ENCODE measurements at regions not wholly inside any gene's neighbourhood (a gene's known extent, or its start where the extent isn't known, plus 50 kb on each side); places are given as distances from the start of the nearest gene placed in this dataset.
"Not testable (repeated sequence)": the region's sequence is repeated elsewhere in the genome, so short reads cannot be mapped to it uniquely, and the experiment has no call there.

GRCh38 chr16:58792188-58792587 is 58.1 kb upstream of the GOT2 start:
- intact Hi-C loops (cut with micrococcal nuclease; ENCODE audit: unreplicated experiment) = no loop called here
- H4K20me1 ChIP-seq (ENCODE audit: insufficient read depth) = no peaks in the 10 kb centered on the region
- H3K9me2 ChIP-seq (ENCODE audit: insufficient read depth) = no peaks in the 10 kb centered on the region
- CTCF ChIA-PET = no interaction called here
- no peaks in the 10 kb centered on the region for H3F3A ChIP-seq (ENCODE audit: insufficient read depth, low read depth)
- no peaks in the 10 kb centered on the region for H3K9me3 ChIP-seq (ENCODE audit: insufficient read depth, low read depth)
- H3K27me3 ChIP-seq (ENCODE audit: insufficient read depth, low read depth) = peaks cover 78% of the 10 kb centered on the region
- H2AFZ ChIP-seq = no peak overlapping the region
- H3K4me1 ChIP-seq (replicated peaks; ENCODE audit: insufficient read depth) = no peaks in the 10 kb centered on the region
- H3K27ac ChIP-seq = no peak overlapping the region
- TF ChIP-seq CTCF (conservative IDR thresholded peaks at IDR 0.05) = no peak
- no peak overlapping the region for H3K4me3 ChIP-seq
- H3K36me3 ChIP-seq (ENCODE audit: low read depth) = no peaks in the 10 kb centered on the region
- H3K79me2 ChIP-seq (ENCODE audit: low read depth) = no peaks in the 10 kb centered on the region
- no peak for DNase-seq
- POLR2A ChIA-PET (ENCODE audit: unreplicated experiment) = no interaction called here
- BruUV-seq (replicated peaks) = no TSS peak
- no peak overlapping the region for H3K4me2 ChIP-seq

- H3K4me2 ChIP-seq; H3K4me3 ChIP-seq; POLR2A ChIA-PET (ENCODE audit: unreplicated experiment); CTCF ChIA-PET; intact Hi-C loops (cut with micrococcal nuclease; ENCODE audit: unreplicated experiment); H3K4me1 ChIP-seq (replicated peaks; ENCODE audit: insufficient read depth); H4K20me1 ChIP-seq (ENCODE audit: insufficient read depth); H3K79me2 ChIP-seq (ENCODE audit: low read depth); H3K36me3 ChIP-seq (ENCODE audit: low read depth); DNase-seq; BruUV-seq (replicated peaks); H2AFZ ChIP-seq; H3F3A ChIP-seq (ENCODE audit: insufficient read depth, low read depth); H3K27ac ChIP-seq; H3K9me2 ChIP-seq (ENCODE audit: insufficient read depth); H3K9me3 ChIP-seq (ENCODE audit: insufficient read depth, low read depth): not testable (repeated sequence)
- peaks cover 78% of the 10 kb centered on the region for H3K27me3 ChIP-seq (ENCODE audit: insufficient read depth, low read depth)
Measured at GRCh38 chr16:58790816-58791557, 56.9 kb upstream of the GOT2 start.

GRCh38 chr16:58789351-58789750 is 55.2 kb upstream of the GOT2 start:
- no peaks in the 10 kb centered on the region for H4K20me1 ChIP-seq (ENCODE audit: insufficient read depth)
- H3F3A ChIP-seq (ENCODE audit: insufficient read depth, low read depth) = no peaks in the 10 kb centered on the region
- peaks cover 72% of the 10 kb centered on the region for H3K27me3 ChIP-seq (ENCODE audit: insufficient read depth, low read depth)
- H3K79me2 ChIP-seq (ENCODE audit: low read depth) = no peaks in the 10 kb centered on the region
- H2AFZ ChIP-seq = no peak overlapping the region
- H3K4me1 ChIP-seq (replicated peaks; ENCODE audit: insufficient read depth) = no peaks in the 10 kb centered on the region
- H3K27ac ChIP-seq = no peak overlapping the region
- POLR2A ChIA-PET (ENCODE audit: unreplicated experiment) = no interaction called here
- no peak for DNase-seq
- H3K4me2 ChIP-seq = no peak overlapping the region
- no TSS peak for BruUV-seq (replicated peaks)
- H3K9me3 ChIP-seq (ENCODE audit: insufficient read depth, low read depth) = no peaks in the 10 kb centered on the region
- CTCF ChIA-PET = no interaction called here
- TF ChIP-seq EZH2 (IDR thresholded peaks at IDR 0.05; ENCODE audit: low read depth) (no peak), CTCF (conservative IDR thresholded peaks at IDR 0.05) (no peak)
- no peaks in the 10 kb centered on the region for H3K9me2 ChIP-seq (ENCODE audit: insufficient read depth)
- no peak overlapping the region for H3K4me3 ChIP-seq
- intact Hi-C loops (cut with micrococcal nuclease; ENCODE audit: unreplicated experiment) = no loop called here
- H3K36me3 ChIP-seq (ENCODE audit: low read depth) = no peaks in the 10 kb centered on the region

All from PC-9 (cell line).